ENCODE measurements at regions not wholly inside any gene's neighbourhood (a gene's known extent, or its start where the extent isn't known, plus 50 kb on each side); places are given as distances from the start of the nearest gene placed in this dataset.

- no TSS peak for BruUV-seq (replicated peaks)
- DNase-seq (ENCODE audit: low read depth, low spot score) (no peak), FAIRE-seq (no peak)
- Histone ChIP-seq H3K4me1 (ENCODE audit: control insufficient read depth, extremely low read depth, insufficient read depth, low read length) (no peaks in the 10 kb centered on the region), H4K20me1 (replicated peaks; ENCODE audit: control insufficient read depth, extremely low read depth, insufficient read depth, low read length) (no peaks in the 10 kb centered on the region), H3K4me2 (ENCODE audit: insufficient read depth, low read length) (no peak overlapping the region), H3K4me3 (replicated peaks in 1 of 3; ENCODE audit: insufficient read depth in 1 of 3, low read depth in 1 of 3, low read length in 3 of 3) (no peak overlapping the region), H3K36me3 (ENCODE audit: control insufficient read depth in 2 of 2, extremely low read depth in 1 of 2, insufficient read depth in 2 of 2, low read length in 2 of 2) (no peaks in the 10 kb centered on the region), H3K9me1 (replicated peaks; ENCODE audit: control insufficient read depth, extremely low read depth, insufficient read depth, low read length) (no peaks in the 10 kb centered on the region), H3K27ac (ENCODE audit: insufficient read depth, low read depth, low read length) (no peak overlapping the region), H3K79me2 (ENCODE audit: control insufficient read depth, insufficient read depth, low read length) (no peaks in the 10 kb centered on the region), H3K9me3 (replicated peaks; ENCODE audit: control insufficient read depth, insufficient read depth, low read length) (no peaks in the 10 kb centered on the region), H2AFZ (ENCODE audit: low read depth, low read length) (no peak overlapping the region), H3K27me3 (ENCODE audit: control insufficient read depth in 2 of 2, insufficient read depth in 2 of 2, low read length in 2 of 2) (no peaks in the 10 kb centered on the region), H3K9ac (replicated peaks; ENCODE audit: extremely low read depth, insufficient read depth, low read length) (no peak overlapping the region)
- dilution Hi-C loops (cut with MboI; ENCODE audit: extremely low pct_ligation_motif_present, low sequenced_read_pairs) (no loop called here), intact Hi-C loops (cut with micrococcal nuclease) (no loop called here)
- ChIA-PET CTCF (no interaction called here), POLR2A (no interaction called here)
- TF ChIP-seq CTCF (IDR thresholded peaks at IDR 0.05; ENCODE audit: extremely low read depth in 1 of 2, insufficient read depth in 1 of 2, low read depth in 1 of 2, low read length in 2 of 2): no peak
- no peak for TF ChIP-seq JUN (IDR thresholded peaks at IDR 0.05; ENCODE audit: borderline replicate concordance, insufficient read depth, insufficient read length, low read depth)
- TF ChIP-seq POLR2A (IDR thresholded peaks at IDR 0.05; ENCODE audit: low read depth, low read length): no peak
- no peak for TF ChIP-seq EZH2 (IDR thresholded peaks at IDR 0.05; ENCODE audit: borderline replicate concordance, low read depth, low read length, severe bottlenecking)
- TF ChIP-seq POLR2AphosphoS5 (IDR thresholded peaks at IDR 0.05; ENCODE audit: insufficient read depth, low read depth, low read length): no peak
- no peak for TF ChIP-seq FOS (IDR thresholded peaks at IDR 0.05; ENCODE audit: borderline replicate concordance, insufficient read depth, low read length)
- TF ChIP-seq MYC (IDR thresholded peaks at IDR 0.05; ENCODE audit: low read depth, low read length): no peak
- TF ChIP-seq GATA2 (IDR thresholded peaks at IDR 0.05; ENCODE audit: insufficient read depth, insufficient read length, low read depth, low read length): no peak
- no peak for TF ChIP-seq MAX (IDR thresholded peaks at IDR 0.05; ENCODE audit: insufficient read depth, insufficient read length)
Observed at GRCh38 chr1:37108596-37109188, 74.4 kb upstream of the GRIK3 start.

All from endothelial cell of umbilical vein (primary cell).